BJ (cell line): ENCODE measurements at regions not wholly inside any gene's neighbourhood (a gene's known extent, or its start where the extent isn't known, plus 50 kb on each side); places are given as distances from the start of the nearest gene placed in this dataset.

Experiments
- CTCF ChIA-PET: fragments of 350-600 bp; formaldehyde crosslinking; extraction: SDS; loops from one replicate; lab custom pipeline; 2021; ENCODE audit warnings: antibody characterized with exemption, inconsistent platforms; lab: Yijun Ruan, JAX
- POLR2A ChIA-PET: fragments of 300-600 bp; sonication (Branson Sonifier 250); formaldehyde crosslinking; extraction: SDS; loops from one replicate; lab custom pipeline; 2021; ENCODE audit warnings: antibody characterized with exemption; lab: Charles Lee
- DNase-seq: peaks from one replicate; pipeline ENCODE4 v3.0.0-alpha.2; 2011; ENCODE audit warnings: low read depth
- H3K27me3 ChIP-seq: 2 replicates; pipeline ENCODE4 v1.6.0; 2011; ENCODE audit warnings: low read length; ENCODE audit not compliant: control insufficient read depth, insufficient read depth
- H3K36me3 ChIP-seq: 2 replicates; pipeline ENCODE4 v1.5.1; 2011; ENCODE audit warnings: low read length; ENCODE audit not compliant: control insufficient read depth, insufficient read depth
- H3K4me3 ChIP-seq: 2 replicates; pipeline ENCODE4 v1.5.1; 2011; ENCODE audit warnings: low read depth, mild to moderate bottlenecking, control low read depth, low read length
- CTCF ChIP-seq: IDR thresholded peaks from 2 replicates; pipeline ENCODE4 v1.5.1; 2011; ENCODE audit warnings: low read depth, mild to moderate bottlenecking, control low read depth, inconsistent platforms, low read length, moderate library complexity; ENCODE audit not compliant: insufficient read depth

GRCh38 chr6:33957131-33957891 lies 153.5 kb upstream of the MLN start:
- Histone ChIP-seq H3K4me3 (no peak overlapping the region), H3K27me3 (peaks cover 5% of the 10 kb centered on the region; the same call in 1 of the 2 replicates), H3K36me3 (no peaks in the 10 kb centered on the region)
- POLR2A ChIA-PET = no interaction called here
- no peak for TF ChIP-seq CTCF
- no peak for DNase-seq
- CTCF ChIA-PET = interaction anchor here (1.1 to 2.0 kb wide), 3 partner anchors 8 to 46 kb away, joined by 3 to 11 read pairs (median 3); no protein-coding TSS in a partner anchor

- ChIA-PET CTCF (no interaction called here), POLR2A (no interaction called here)
- Histone ChIP-seq H3K4me3 (no peak overlapping the region), H3K36me3 (no peaks in the 10 kb centered on the region), H3K27me3 (peaks cover 5% of the 10 kb centered on the region; the same call in 1 of the 2 replicates)
- no peak for TF ChIP-seq CTCF
- no peak for DNase-seq
These were observed 152.4 kb upstream of the MLN start for GRCh38 chr6:33956206-33956605.

GRCh38 chr6:33955566-33955965 lies 151.8 kb upstream of the MLN start:
- no peak for TF ChIP-seq CTCF
- no peak overlapping the region for H3K4me3 ChIP-seq
- no peaks in the 10 kb centered on the region for H3K36me3 ChIP-seq
- POLR2A ChIA-PET = no interaction called here
- no peak for DNase-seq
- CTCF ChIA-PET = no interaction called here
- peaks cover 5% of the 10 kb centered on the region; the same call in 1 of the 2 replicates for H3K27me3 ChIP-seq

GRCh38 chr6:33954453-33954852 lies 150.7 kb upstream of the MLN start:
- CTCF ChIA-PET = no interaction called here
- Histone ChIP-seq H3K36me3 (no peaks in the 10 kb centered on the region), H3K27me3 (peaks cover 7% of the 10 kb centered on the region), H3K4me3 (no peak overlapping the region)
- POLR2A ChIA-PET = no interaction called here
- TF ChIP-seq CTCF = no peak
- no peak for DNase-seq

- Histone ChIP-seq H3K27me3 (peaks cover 9% of the 10 kb centered on the region), H3K4me3 (no peak overlapping the region), H3K36me3 (no peaks in the 10 kb centered on the region)
- POLR2A ChIA-PET = no interaction called here
- DNase-seq = no peak
- no peak for TF ChIP-seq CTCF
- CTCF ChIA-PET = no interaction called here
These were observed 149.4 kb upstream of the MLN start for GRCh38 chr6:33953171-33953570.
